ENCODE measurements at regions not wholly inside any gene's neighbourhood (a gene's known extent, or its start where the extent isn't known, plus 50 kb on each side); places are given as distances from the start of the nearest gene placed in this dataset.

- no peaks in the 10 kb centered on the region for H3K9me2 ChIP-seq (replicated peaks; ENCODE audit: insufficient read depth, low read length)
- no peaks in the 10 kb centered on the region for H3K79me2 ChIP-seq (ENCODE audit: low read length)
- no peak overlapping the region for H3K4me2 ChIP-seq (ENCODE audit: low read depth, low read length, poor library complexity, severe bottlenecking)
- H3K4me1 ChIP-seq (ENCODE audit: low read length): no peaks in the 10 kb centered on the region
- no peak overlapping the region for H3K4me3 ChIP-seq (ENCODE audit: low read length)
- no peak overlapping the region for H3K9ac ChIP-seq (ENCODE audit: low read length)
- H4K20me1 ChIP-seq (ENCODE audit: insufficient read depth, low read depth, low read length): no peaks in the 10 kb centered on the region
- H2AFZ ChIP-seq (ENCODE audit: low read length): no peak overlapping the region
- H3K27me3 ChIP-seq (ENCODE audit: low read length): no peaks in the 10 kb centered on the region
- no peak overlapping the region for H3K27ac ChIP-seq (ENCODE audit: low read length)
- no peaks in the 10 kb centered on the region for H3K36me3 ChIP-seq (ENCODE audit: insufficient read depth, low read length)
- no peaks in the 10 kb centered on the region for H3K9me3 ChIP-seq (ENCODE audit: low read length)
- no peak for DNase-seq
These were observed 1506.1 kb upstream of the CDH9 start for GRCh38 chr5:28544501-28544900.

DNA sequence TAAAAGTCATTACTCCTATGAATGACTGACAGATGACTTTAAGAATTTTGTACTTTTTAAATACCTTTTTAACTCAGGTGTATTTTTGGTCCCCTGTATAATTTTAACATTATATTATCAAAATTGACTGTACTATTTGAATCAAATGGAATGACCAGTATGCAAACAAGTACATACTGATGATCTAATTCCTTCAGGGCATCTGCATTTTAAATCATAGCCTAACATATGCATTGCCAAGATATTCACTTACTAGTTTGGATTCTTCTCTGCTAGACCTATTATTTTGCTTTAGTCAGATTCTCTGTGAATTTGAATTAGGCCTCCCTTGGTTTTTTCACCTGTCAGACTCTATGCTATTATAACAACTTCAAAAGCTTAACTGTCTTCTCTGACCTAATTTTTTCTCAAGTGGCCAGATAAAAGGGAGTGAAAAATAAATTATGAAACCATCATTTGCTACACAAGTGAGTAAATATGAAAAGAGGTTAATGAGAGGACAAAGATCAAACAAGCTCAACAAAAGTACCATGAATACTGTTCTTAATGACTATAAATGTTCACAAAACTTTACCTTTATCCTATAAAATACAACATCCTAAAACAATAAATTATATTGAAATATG, 1505.2 kb upstream of the CDH9 start:
- Histone ChIP-seq H4K20me1 (ENCODE audit: insufficient read depth, low read depth, low read length) (no peaks in the 10 kb centered on the region), H3K27me3 (ENCODE audit: low read length) (no peaks in the 10 kb centered on the region), H3K9me3 (ENCODE audit: low read length) (no peaks in the 10 kb centered on the region), H3K9ac (ENCODE audit: low read length) (no peak overlapping the region), H3K27ac (ENCODE audit: low read length) (no peak overlapping the region), H3K36me3 (ENCODE audit: insufficient read depth, low read length) (no peaks in the 10 kb centered on the region), H3K4me3 (ENCODE audit: low read length) (no peak overlapping the region), H2AFZ (ENCODE audit: low read length) (no peak overlapping the region), H3K4me2 (ENCODE audit: low read depth, low read length, poor library complexity, severe bottlenecking) (no peak overlapping the region), H3K79me2 (ENCODE audit: low read length) (no peaks in the 10 kb centered on the region), H3K4me1 (ENCODE audit: low read length) (no peaks in the 10 kb centered on the region), H3K9me2 (replicated peaks; ENCODE audit: insufficient read depth, low read length) (no peaks in the 10 kb centered on the region)
- no peak for DNase-seq

- Histone ChIP-seq H3K9me2 (replicated peaks; ENCODE audit: insufficient read depth, low read length) (no peaks in the 10 kb centered on the region), H3K27ac (ENCODE audit: low read length) (no peak overlapping the region), H3K36me3 (ENCODE audit: insufficient read depth, low read length) (no peaks in the 10 kb centered on the region), H3K27me3 (ENCODE audit: low read length) (no peaks in the 10 kb centered on the region), H2AFZ (ENCODE audit: low read length) (no peak overlapping the region), H3K4me1 (ENCODE audit: low read length) (no peaks in the 10 kb centered on the region), H3K79me2 (ENCODE audit: low read length) (no peaks in the 10 kb centered on the region), H3K9me3 (ENCODE audit: low read length) (no peaks in the 10 kb centered on the region), H3K4me3 (ENCODE audit: low read length) (no peak overlapping the region), H3K9ac (ENCODE audit: low read length) (no peak overlapping the region), H3K4me2 (ENCODE audit: low read depth, low read length, poor library complexity, severe bottlenecking) (no peak overlapping the region), H4K20me1 (ENCODE audit: insufficient read depth, low read depth, low read length) (no peaks in the 10 kb centered on the region)
- DNase-seq: no peak
These were observed 1504.6 kb upstream of the CDH9 start for GRCh38 chr5:28542987-28543386.

DNA sequence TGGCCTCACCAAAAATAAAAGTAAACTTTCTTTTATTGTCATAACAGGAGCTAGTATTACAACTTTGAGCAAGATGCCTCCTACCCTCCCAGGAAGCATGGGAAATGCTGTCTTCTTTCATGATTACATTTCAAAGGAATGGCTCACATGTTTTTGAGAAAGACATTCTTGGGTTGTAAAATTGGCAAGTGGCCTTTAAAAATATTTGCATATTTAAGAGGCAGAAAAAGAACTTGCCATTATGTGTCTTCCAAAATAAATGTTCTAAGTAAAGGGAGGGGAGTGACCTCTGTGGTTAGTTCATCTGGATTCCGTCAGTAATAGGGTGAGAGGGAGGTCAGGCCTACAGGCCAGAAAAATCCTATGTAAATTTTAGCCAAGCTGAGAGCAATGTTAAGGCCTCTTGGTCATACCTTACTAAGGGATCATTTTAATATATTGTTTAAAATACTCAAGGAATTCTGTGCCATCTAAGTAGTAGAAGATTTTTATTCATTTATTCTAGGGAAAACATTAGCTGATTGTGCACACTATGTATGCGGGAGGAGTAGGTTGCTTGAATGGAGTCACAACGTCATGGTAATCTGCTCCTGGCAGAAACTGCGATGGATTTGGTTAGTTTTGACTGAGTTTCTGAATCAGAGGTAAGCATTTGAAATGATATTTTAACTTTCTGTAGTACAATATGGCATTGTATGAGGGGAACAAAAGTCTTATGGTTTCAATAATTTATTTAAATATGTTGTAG, 1485.7 kb upstream of the CDH9 start:
- H3K4me1 ChIP-seq (ENCODE audit: low read length): no peaks in the 10 kb centered on the region
- H3K27me3 ChIP-seq (ENCODE audit: low read length): no peaks in the 10 kb centered on the region
- H3K79me2 ChIP-seq (ENCODE audit: low read length): no peaks in the 10 kb centered on the region
- no peak overlapping the region for H2AFZ ChIP-seq (ENCODE audit: low read length)
- no peak for DNase-seq
- no peaks in the 10 kb centered on the region for H3K9me3 ChIP-seq (ENCODE audit: low read length)
- H3K9me2 ChIP-seq (replicated peaks; ENCODE audit: insufficient read depth, low read length): no peaks in the 10 kb centered on the region
- H3K9ac ChIP-seq (ENCODE audit: low read length): no peak overlapping the region
- no peak overlapping the region for H3K4me2 ChIP-seq (ENCODE audit: low read depth, low read length, poor library complexity, severe bottlenecking)
- no peak overlapping the region for H3K4me3 ChIP-seq (ENCODE audit: low read length)
- no peaks in the 10 kb centered on the region for H3K36me3 ChIP-seq (ENCODE audit: insufficient read depth, low read length)
- H4K20me1 ChIP-seq (ENCODE audit: insufficient read depth, low read depth, low read length): no peaks in the 10 kb centered on the region
- H3K27ac ChIP-seq (ENCODE audit: low read length): no peak overlapping the region

- Histone ChIP-seq H3K27me3 (ENCODE audit: low read length) (no peaks in the 10 kb centered on the region), H3K27ac (ENCODE audit: low read length) (no peak overlapping the region), H2AFZ (ENCODE audit: low read length) (no peak overlapping the region), H3K36me3 (ENCODE audit: insufficient read depth, low read length) (no peaks in the 10 kb centered on the region), H3K9ac (ENCODE audit: low read length) (no peak overlapping the region), H3K4me1 (ENCODE audit: low read length) (no peaks in the 10 kb centered on the region), H3K9me3 (ENCODE audit: low read length) (no peaks in the 10 kb centered on the region), H3K4me2 (ENCODE audit: low read depth, low read length, poor library complexity, severe bottlenecking) (no peak overlapping the region), H3K79me2 (ENCODE audit: low read length) (no peaks in the 10 kb centered on the region), H4K20me1 (ENCODE audit: insufficient read depth, low read depth, low read length) (no peaks in the 10 kb centered on the region), H3K9me2 (replicated peaks; ENCODE audit: insufficient read depth, low read length) (no peaks in the 10 kb centered on the region), H3K4me3 (ENCODE audit: low read length) (no peak overlapping the region)
- no peak for DNase-seq
These were observed 1485.0 kb upstream of the CDH9 start for GRCh38 chr5:28523416-28523815.

- no peak for DNase-seq
- H3K4me1 ChIP-seq (ENCODE audit: low read length): no peaks in the 10 kb centered on the region
- H3K9me2 ChIP-seq (replicated peaks; ENCODE audit: insufficient read depth, low read length): no peaks in the 10 kb centered on the region
- no peak overlapping the region for H3K27ac ChIP-seq (ENCODE audit: low read length)
- no peak overlapping the region for H2AFZ ChIP-seq (ENCODE audit: low read length)
- no peaks in the 10 kb centered on the region for H3K36me3 ChIP-seq (ENCODE audit: insufficient read depth, low read length)
- H3K4me3 ChIP-seq (ENCODE audit: low read length): no peak overlapping the region
- H3K27me3 ChIP-seq (ENCODE audit: low read length): no peaks in the 10 kb centered on the region
- no peak overlapping the region for H3K4me2 ChIP-seq (ENCODE audit: low read depth, low read length, poor library complexity, severe bottlenecking)
- H3K9me3 ChIP-seq (ENCODE audit: low read length): no peaks in the 10 kb centered on the region
- no peaks in the 10 kb centered on the region for H3K79me2 ChIP-seq (ENCODE audit: low read length)
- H4K20me1 ChIP-seq (ENCODE audit: insufficient read depth, low read depth, low read length): no peaks in the 10 kb centered on the region
- H3K9ac ChIP-seq (ENCODE audit: low read length): no peak overlapping the region
These were observed 1479.3 kb upstream of the CDH9 start for GRCh38 chr5:28517691-28518090.

DNA sequence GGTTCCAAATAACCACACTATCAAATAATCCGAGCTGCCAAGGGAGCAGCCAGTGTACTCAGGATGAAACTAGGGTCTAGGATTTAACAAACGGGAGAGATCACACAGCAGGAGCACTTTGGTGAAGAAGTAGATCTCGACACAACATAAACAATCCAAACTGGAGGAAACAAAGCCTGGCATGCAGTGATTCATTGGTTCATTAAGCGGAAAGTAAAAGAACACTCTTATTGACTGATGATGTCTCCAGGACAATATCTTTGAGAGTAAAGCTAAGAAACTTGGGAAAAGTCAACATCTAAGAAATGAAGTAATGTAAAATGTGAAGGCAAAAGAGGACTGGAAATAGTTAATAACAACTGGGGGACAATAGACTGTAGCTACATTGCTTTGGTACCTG, 1478.3 kb upstream of the CDH9 start:
- Histone ChIP-seq H3K9me2 (replicated peaks; ENCODE audit: insufficient read depth, low read length) (no peaks in the 10 kb centered on the region), H3K36me3 (ENCODE audit: insufficient read depth, low read length) (no peaks in the 10 kb centered on the region), H3K4me2 (ENCODE audit: low read depth, low read length, poor library complexity, severe bottlenecking) (no peak overlapping the region), H3K4me1 (ENCODE audit: low read length) (no peaks in the 10 kb centered on the region), H3K9ac (ENCODE audit: low read length) (no peak overlapping the region), H3K27ac (ENCODE audit: low read length) (no peak overlapping the region), H3K79me2 (ENCODE audit: low read length) (no peaks in the 10 kb centered on the region), H3K27me3 (ENCODE audit: low read length) (no peaks in the 10 kb centered on the region), H3K4me3 (ENCODE audit: low read length) (no peak overlapping the region), H2AFZ (ENCODE audit: low read length) (no peak overlapping the region), H3K9me3 (ENCODE audit: low read length) (no peaks in the 10 kb centered on the region), H4K20me1 (ENCODE audit: insufficient read depth, low read depth, low read length) (no peaks in the 10 kb centered on the region)
- DNase-seq: no peak

DNA sequence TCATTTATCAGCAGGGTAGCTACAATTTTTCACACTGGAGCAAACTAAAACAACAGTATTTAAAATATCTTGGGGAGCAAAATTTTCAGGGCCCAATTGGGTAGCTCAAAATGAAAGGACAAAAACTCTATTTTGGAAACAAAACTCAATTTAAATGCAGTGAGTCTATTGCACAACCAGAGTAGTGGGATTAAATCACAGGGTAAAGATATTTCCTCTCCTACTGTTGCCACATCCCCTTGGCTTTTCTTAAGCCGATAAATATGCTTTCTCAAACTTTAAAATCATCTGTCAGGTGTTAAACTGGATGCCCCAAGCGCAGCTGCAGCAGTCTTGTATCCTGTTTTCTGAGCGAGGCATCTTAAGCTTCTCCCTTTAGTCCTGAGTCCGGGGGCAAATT, 1474.3 kb upstream of the CDH9 start:
- Histone ChIP-seq H3K9me2 (replicated peaks; ENCODE audit: insufficient read depth, low read length) (no peaks in the 10 kb centered on the region), H2AFZ (ENCODE audit: low read length) (no peak overlapping the region; the same call in 1 of the 2 replicates), H3K36me3 (ENCODE audit: insufficient read depth, low read length) (no peaks in the 10 kb centered on the region), H3K4me1 (ENCODE audit: low read length) (no peaks in the 10 kb centered on the region), H3K4me3 (ENCODE audit: low read length) (no peak overlapping the region), H3K27me3 (ENCODE audit: low read length) (no peaks in the 10 kb centered on the region), H3K9me3 (ENCODE audit: low read length) (no peaks in the 10 kb centered on the region), H3K79me2 (ENCODE audit: low read length) (no peaks in the 10 kb centered on the region), H4K20me1 (ENCODE audit: insufficient read depth, low read depth, low read length) (no peaks in the 10 kb centered on the region), H3K4me2 (ENCODE audit: low read depth, low read length, poor library complexity, severe bottlenecking) (peak overlapping the region; percentile 9), H3K27ac (ENCODE audit: low read length) (no peak overlapping the region), H3K9ac (ENCODE audit: low read length) (no peak overlapping the region)
- DNase-seq: no peak

Data from Karpas-422 (cell line).